Breast epithelium (tissue), 4 donors: ENCODE measurements at regions not wholly inside any gene's neighbourhood (a gene's known extent, or its start where the extent isn't known, plus 50 kb on each side); places are given as distances from the start of the nearest gene placed in this dataset.

Experiments used
- DNase-seq, 2 donors: peaks; one replicate each; pipeline ENCODE4 v3.0.0-alpha.2; 2019; ENCODE audit warnings: low spot score in 2 of 2
- H3K27ac ChIP-seq, 2 donors: fragments of 200-600 bp; sonication (generic) in 1 of 2; one replicate each; pipeline ENCODE4 v1.5.1; 2016 to 2019; ENCODE audit warnings: mild to moderate bottlenecking in 1 of 2
- H3K27me3 ChIP-seq, 2 donors: fragments of 200-600 bp; sonication (generic) in 1 of 2; one replicate each; pipeline versions ENCODE4 v1.5.1 to v1.6.0; 2017 to 2019; ENCODE audit warnings: control low read depth in 1 of 2, mild to moderate bottlenecking in 1 of 2
- H3K36me3 ChIP-seq: fragments of 200-600 bp; one replicate; pipeline ENCODE4 v1.5.1; 2019
- H3K4me1 ChIP-seq, 2 donors: fragments of 200-600 bp; sonication (generic); one replicate each; pipeline ENCODE4 v1.5.1; 2016 to 2019; ENCODE audit warnings: control low read depth in 1 of 2
- H3K4me3 ChIP-seq, 3 donors: fragments of 200-600 bp; sonication (generic); 1 replicate in 2 of 3; 2 replicates in 1 of 3; pipeline ENCODE4 v1.5.1; 2016 to 2019; ENCODE audit warnings: mild to moderate bottlenecking in 3 of 3, moderate library complexity in 2 of 3
- H3K9me3 ChIP-seq, 2 donors: fragments of 200-600 bp; sonication (generic) in 1 of 2; one replicate each; pipeline ENCODE4 v1.5.1; 2016 to 2019; ENCODE audit warnings: control low read depth in 1 of 2
- POLR2A ChIP-seq: fragments of 450-650 bp; IDR thresholded peaks from one replicate; pipeline ENCODE4 v1.6.1; 2016; ENCODE audit warnings: antibody characterized with exemption, mild to moderate bottlenecking, moderate library complexity
- POLR2AphosphoS5 ChIP-seq, 3 donors: sonication (generic); formaldehyde crosslinking; IDR thresholded peaks; one replicate each; pipeline ENCODE4 v1.6.1; 2017; ENCODE audit warnings: antibody characterized with exemption in 3 of 3
- intact Hi-C: fragments of 100-400 bp; cut with DNase I; formaldehyde crosslinking; loops from one replicate; pipeline ENCODE4 v1.15.1; 2023; ENCODE audit warnings: low total_unique reads
- TF ChIP-seq, protein P1 (sequence below), 3 donors: fragments of 450-650 bp; IDR thresholded peaks; one replicate each; pipeline ENCODE4 v1.5.1; 2016 to 2017; ENCODE audit warnings: antibody characterized with exemption in 3 of 3, mild to moderate bottlenecking in 3 of 3, moderate library complexity in 3 of 3

DNA sequence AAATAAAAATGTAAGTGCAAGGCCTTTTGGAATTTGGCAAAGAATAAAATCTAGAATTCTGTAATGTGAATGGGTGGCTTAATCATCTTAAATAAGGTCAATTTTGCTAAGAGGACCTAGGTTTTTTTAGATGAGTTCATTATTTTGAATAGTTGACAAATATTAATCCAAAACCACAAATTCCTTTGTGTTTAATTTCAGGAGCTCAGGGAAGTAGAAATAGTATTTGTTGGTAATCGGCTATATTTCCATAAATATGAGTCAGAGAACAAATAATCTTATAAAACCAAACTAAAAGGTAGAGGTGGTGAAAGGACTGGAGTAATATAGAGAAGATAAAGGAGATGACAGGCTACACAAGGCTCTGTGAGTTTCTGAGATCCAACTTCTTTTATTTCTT, 190.4 kb upstream of the TLL1 start:
- DNase-seq: no peak
- no peaks in the 10 kb centered on the region for H3K4me1 ChIP-seq
- H3K27me3 ChIP-seq: no peaks in the 10 kb centered on the region
- H3K36me3 ChIP-seq: no peaks in the 10 kb centered on the region
- no peak overlapping the region for H3K4me3 ChIP-seq
- no peaks in the 10 kb centered on the region for H3K9me3 ChIP-seq
- TF ChIP-seq POLR2AphosphoS5 (IDR thresholded peaks at IDR 0.05) (no peak), POLR2A (no peak)
- TF ChIP-seq, protein P1, sequence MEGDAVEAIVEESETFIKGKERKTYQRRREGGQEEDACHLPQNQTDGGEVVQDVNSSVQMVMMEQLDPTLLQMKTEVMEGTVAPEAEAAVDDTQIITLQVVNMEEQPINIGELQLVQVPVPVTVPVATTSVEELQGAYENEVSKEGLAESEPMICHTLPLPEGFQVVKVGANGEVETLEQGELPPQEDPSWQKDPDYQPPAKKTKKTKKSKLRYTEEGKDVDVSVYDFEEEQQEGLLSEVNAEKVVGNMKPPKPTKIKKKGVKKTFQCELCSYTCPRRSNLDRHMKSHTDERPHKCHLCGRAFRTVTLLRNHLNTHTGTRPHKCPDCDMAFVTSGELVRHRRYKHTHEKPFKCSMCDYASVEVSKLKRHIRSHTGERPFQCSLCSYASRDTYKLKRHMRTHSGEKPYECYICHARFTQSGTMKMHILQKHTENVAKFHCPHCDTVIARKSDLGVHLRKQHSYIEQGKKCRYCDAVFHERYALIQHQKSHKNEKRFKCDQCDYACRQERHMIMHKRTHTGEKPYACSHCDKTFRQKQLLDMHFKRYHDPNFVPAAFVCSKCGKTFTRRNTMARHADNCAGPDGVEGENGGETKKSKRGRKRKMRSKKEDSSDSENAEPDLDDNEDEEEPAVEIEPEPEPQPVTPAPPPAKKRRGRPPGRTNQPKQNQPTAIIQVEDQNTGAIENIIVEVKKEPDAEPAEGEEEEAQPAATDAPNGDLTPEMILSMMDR (IDR thresholded peaks at IDR 0.05): no peak
- intact Hi-C loops: no loop called here
- H3K27ac ChIP-seq: no peak overlapping the region

DNA sequence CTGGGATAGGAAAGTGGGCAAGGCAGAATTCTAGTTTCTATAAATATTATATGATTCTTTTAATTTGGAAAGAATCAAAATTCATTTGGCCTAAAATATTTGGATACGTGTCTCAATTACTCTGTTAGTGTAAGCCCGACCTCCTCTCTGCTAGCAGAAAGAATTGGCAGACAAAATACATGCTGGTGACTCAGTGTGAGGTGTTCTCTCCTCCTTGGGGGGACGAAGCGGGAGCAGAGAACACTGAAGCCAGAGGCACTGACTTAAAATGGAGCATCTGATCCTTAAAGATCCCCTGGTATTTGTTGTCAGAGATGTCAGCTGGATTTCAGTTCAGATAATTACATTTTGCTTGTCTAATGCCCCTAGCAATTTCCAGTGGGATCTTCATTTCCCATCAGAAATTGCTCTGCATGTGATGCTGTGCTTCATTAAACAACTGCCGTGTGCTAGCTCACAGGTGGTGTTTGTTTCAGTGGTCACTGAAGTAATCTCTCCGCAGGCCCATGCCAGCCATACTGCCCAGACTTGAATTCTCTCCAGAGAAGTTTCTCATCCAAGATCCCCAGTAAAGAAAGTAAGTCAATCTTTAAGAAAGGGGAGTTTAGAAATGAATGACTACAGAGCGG, 188.7 kb upstream of the TLL1 start:
- Histone ChIP-seq H3K27ac (no peak overlapping the region), H3K4me3 (no peak overlapping the region), H3K27me3 (no peaks in the 10 kb centered on the region), H3K4me1 (no peaks in the 10 kb centered on the region), H3K36me3 (no peaks in the 10 kb centered on the region), H3K9me3 (no peaks in the 10 kb centered on the region)
- intact Hi-C loops: no loop called here
- TF ChIP-seq, protein P1 (IDR thresholded peaks at IDR 0.05): no peak
- TF ChIP-seq POLR2A (no peak), POLR2AphosphoS5 (IDR thresholded peaks at IDR 0.05) (no peak)
- no peak for DNase-seq

DNA sequence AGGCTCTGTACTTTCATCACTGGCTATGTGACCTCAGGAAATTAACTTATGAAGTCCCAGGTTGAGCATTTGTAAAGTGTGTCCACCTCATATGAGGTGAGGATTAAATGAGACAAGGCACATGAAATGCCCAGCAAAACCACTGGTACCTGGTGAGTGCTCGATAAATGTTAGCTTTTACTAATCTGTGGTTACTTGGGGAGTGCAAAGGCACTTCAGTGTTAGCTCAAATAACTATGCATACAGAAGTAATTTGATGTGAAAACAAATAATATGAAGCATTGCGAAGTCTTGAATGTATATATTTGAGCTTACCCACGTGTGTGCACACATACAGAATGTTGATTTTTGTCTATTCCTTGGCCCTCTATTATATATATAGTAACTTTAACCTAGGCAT, 186.3 kb upstream of the TLL1 start:
- Histone ChIP-seq H3K4me1 (no peaks in the 10 kb centered on the region), H3K4me3 (no peak overlapping the region), H3K27me3 (no peaks in the 10 kb centered on the region), H3K36me3 (no peaks in the 10 kb centered on the region), H3K27ac (no peak overlapping the region), H3K9me3 (no peaks in the 10 kb centered on the region)
- DNase-seq: no peak
- TF ChIP-seq POLR2AphosphoS5 (IDR thresholded peaks at IDR 0.05): no peak
- no peak for TF ChIP-seq POLR2A
- TF ChIP-seq, protein P1 (IDR thresholded peaks at IDR 0.05): no peak
- intact Hi-C loops: no loop called here

- intact Hi-C loops: no loop called here
Measured at GRCh38 chr4:165689159-165689558, 183.9 kb upstream of the TLL1 start.

DNA sequence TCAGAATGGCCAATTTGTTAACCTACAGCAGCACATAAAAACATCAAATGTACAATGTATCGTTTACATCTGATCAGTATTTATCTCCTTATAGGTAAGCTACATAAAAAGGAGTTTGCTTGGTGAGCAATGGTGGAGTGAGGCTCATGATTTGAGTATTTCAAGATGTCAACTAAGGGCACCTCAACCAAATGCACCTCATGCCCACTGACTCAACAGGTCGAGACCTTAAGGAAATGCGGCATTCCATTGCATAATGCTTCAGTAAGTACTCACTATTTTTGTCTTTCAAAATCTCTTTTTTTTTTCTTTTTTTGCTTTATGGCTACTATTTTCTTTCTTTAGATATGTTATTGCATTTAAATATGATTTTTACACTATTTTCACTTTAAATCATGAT, 181.0 kb upstream of the TLL1 start:
- H3K36me3 ChIP-seq: no peaks in the 10 kb centered on the region
- H3K4me3 ChIP-seq: no peak overlapping the region
- TF ChIP-seq POLR2A (no peak), POLR2AphosphoS5 (IDR thresholded peaks at IDR 0.05) (no peak)
- TF ChIP-seq, protein P1 (IDR thresholded peaks at IDR 0.05): no peak
- DNase-seq: no peak
- no peaks in the 10 kb centered on the region for H3K4me1 ChIP-seq
- no peaks in the 10 kb centered on the region for H3K9me3 ChIP-seq
- no peak overlapping the region for H3K27ac ChIP-seq
- intact Hi-C loops: no loop called here
- no peaks in the 10 kb centered on the region for H3K27me3 ChIP-seq

More at GRCh38 chr4:165689159-165689558, 183.9 kb upstream of the TLL1 start:
- Histone ChIP-seq H3K27me3 (no peaks in the 10 kb centered on the region), H3K4me3 (no peak overlapping the region), H3K36me3 (no peaks in the 10 kb centered on the region), H3K27ac (no peak overlapping the region), H3K4me1 (no peaks in the 10 kb centered on the region), H3K9me3 (no peaks in the 10 kb centered on the region)
- TF ChIP-seq POLR2A: no peak
- TF ChIP-seq, protein P1 (IDR thresholded peaks at IDR 0.05): no peak
- TF ChIP-seq POLR2AphosphoS5 (IDR thresholded peaks at IDR 0.05): no peak
- no peak for DNase-seq
